GM13977 (cell line): ENCODE measurements at regions not wholly inside any gene's neighbourhood (a gene's known extent, or its start where the extent isn't known, plus 50 kb on each side); places are given as distances from the start of the nearest gene placed in this dataset.

ENCODE experiments used
- DNase-seq: peaks from one replicate; pipeline ENCODE4 v3.0.0; 2012; ENCODE audit warnings: low spot score
- in situ Hi-C: fragments of 300-500 bp; cut with MboI; formaldehyde crosslinking; loops from one replicate; pipeline ENCODE4 v1.12.0; 2022; ENCODE audit warnings: low sequenced_read_pairs, low pct_unique_long_range_greater_than_20kb, mixed read lengths, inconsistent platforms; ENCODE audit not compliant: unreplicated experiment
- TF ChIP-seq, protein P1 (sequence below): IDR thresholded peaks from 2 replicates; pipeline ENCODE4 v1.5.1; 2012; ENCODE audit warnings: mild to moderate bottlenecking, control low read depth; ENCODE audit not compliant: insufficient read depth; ENCODE audit errors: extremely low read depth, missing control alignments

DNA sequence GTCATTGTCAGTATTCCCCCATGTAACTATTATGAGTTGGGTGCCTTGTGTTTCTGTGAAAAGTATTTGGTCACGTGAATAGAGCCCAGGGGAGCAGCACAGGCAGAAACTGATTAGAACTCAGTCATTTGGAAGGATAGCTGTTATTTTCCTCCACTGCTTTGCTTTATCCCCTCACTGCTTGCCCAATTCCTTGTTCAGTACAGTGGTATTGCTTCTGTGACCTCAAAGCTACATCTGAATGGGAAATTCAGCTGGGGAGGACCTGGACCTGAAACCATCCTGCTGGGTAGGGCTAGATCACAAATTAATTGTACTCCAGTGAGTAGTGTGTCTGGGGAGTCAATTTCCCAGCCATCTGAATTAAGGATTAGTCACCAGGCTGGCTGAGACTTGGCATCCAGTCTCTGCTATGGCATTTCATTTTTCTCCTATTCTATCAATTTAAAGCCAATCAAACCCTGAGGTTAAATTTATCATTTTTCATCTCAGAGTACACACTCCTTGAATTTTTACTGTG is 1231.6 kb upstream of the GYPC start:
- in situ Hi-C loops = no loop called here
- DNase-seq = no peak
- TF ChIP-seq, protein P1, sequence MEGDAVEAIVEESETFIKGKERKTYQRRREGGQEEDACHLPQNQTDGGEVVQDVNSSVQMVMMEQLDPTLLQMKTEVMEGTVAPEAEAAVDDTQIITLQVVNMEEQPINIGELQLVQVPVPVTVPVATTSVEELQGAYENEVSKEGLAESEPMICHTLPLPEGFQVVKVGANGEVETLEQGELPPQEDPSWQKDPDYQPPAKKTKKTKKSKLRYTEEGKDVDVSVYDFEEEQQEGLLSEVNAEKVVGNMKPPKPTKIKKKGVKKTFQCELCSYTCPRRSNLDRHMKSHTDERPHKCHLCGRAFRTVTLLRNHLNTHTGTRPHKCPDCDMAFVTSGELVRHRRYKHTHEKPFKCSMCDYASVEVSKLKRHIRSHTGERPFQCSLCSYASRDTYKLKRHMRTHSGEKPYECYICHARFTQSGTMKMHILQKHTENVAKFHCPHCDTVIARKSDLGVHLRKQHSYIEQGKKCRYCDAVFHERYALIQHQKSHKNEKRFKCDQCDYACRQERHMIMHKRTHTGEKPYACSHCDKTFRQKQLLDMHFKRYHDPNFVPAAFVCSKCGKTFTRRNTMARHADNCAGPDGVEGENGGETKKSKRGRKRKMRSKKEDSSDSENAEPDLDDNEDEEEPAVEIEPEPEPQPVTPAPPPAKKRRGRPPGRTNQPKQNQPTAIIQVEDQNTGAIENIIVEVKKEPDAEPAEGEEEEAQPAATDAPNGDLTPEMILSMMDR = no peak

- TF ChIP-seq, protein P1 = no peak
- in situ Hi-C loops = no loop called here
- no peak for DNase-seq
These were observed 1228.1 kb upstream of the GYPC start for GRCh38 chr2:125427721-125428315.

- TF ChIP-seq, protein P1 = no peak
- in situ Hi-C loops = no loop called here
- no peak for DNase-seq
These were observed 1211.9 kb upstream of the GYPC start for GRCh38 chr2:125444106-125444505.

GRCh38 chr2:125445495-125445894 is 1210.5 kb upstream of the GYPC start:
- TF ChIP-seq, protein P1 = no peak
- in situ Hi-C loops = no loop called here
- DNase-seq = no peak

DNA sequence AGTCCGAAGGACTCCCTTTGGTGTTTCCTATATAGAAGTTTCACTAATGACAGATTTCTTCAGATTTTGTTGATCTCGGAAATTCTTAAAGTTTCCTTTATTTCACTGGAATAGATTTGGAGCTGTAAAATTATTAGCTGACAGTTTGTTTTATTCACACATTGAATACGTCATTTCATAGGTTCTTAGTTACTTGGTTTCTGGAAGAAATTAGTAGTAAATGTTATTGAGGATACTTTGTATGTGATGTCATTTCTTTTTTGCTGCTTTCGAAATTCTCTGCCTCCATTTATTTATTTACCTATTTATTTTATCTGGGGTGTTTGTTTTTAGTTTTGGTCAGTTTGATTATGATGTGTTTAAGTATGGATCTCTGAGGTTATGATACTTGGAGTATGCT is 1205.9 kb upstream of the GYPC start:
- TF ChIP-seq, protein P1 = no peak
- in situ Hi-C loops = no loop called here
- DNase-seq = no peak

DNA sequence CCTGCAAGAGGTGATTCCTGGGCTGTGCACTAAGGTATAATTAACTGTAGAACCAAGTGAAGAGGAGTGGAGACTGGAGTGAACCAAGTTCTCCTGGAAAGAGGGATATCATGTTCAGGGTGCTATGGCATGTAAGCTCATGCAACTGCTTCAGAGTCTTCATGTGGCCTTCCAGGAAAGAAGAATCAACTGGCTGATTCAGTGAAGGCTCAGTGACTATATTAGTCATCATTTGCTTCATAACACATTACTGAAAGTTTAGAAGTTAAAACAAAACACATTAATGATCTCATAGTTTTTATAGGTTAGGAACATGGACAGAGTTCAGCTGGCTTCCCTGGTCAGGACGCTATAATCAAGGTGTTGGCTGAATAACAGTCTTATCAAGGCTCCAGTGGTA is 1200.8 kb upstream of the GYPC start:
- no peak for DNase-seq
- TF ChIP-seq, protein P1 = no peak
- in situ Hi-C loops = no loop called here
